Coronary artery (tissue), 2 donors: ENCODE measurements at regions not wholly inside any gene's neighbourhood (a gene's known extent, or its start where the extent isn't known, plus 50 kb on each side); places are given as distances from the start of the nearest gene placed in this dataset.

ENCODE experiments used
- DNase-seq: peaks from one replicate; pipeline ENCODE4 v3.0.0-alpha.2; 2017; ENCODE audit warnings: low spot score
- H3K27ac ChIP-seq, 2 donors: fragments of 200-600 bp; sonication (generic); one replicate each; pipeline ENCODE4 v1.5.1; 2016 to 2019
- H3K4me3 ChIP-seq: fragments of 200-600 bp; sonication (generic); 2 replicates; pipeline ENCODE4 v1.5.1; 2016; ENCODE audit warnings: mild to moderate bottlenecking, moderate library complexity
- CTCF ChIP-seq: fragments of 200-600 bp; sonication (generic); IDR thresholded peaks from one replicate; pipeline ENCODE4 v1.5.1; 2019; ENCODE audit warnings: antibody characterized with exemption

- Histone ChIP-seq H3K27ac (no peak overlapping the region), H3K4me3 (peak overlapping the region; percentile 69)
- no peak for DNase-seq
- no peak for TF ChIP-seq CTCF
These were observed 120.8 kb upstream of the RRP15 start for GRCh38 chr1:218164111-218164929.

- H3K4me3 ChIP-seq = peak overlapping the region; percentile 69
- no peak overlapping the region for H3K27ac ChIP-seq
- no peak for TF ChIP-seq CTCF
- DNase-seq = no peak
These were observed 120.0 kb upstream of the RRP15 start for GRCh38 chr1:218164930-218165700.

- Histone ChIP-seq H3K4me3 (peak overlapping the region; percentile 69), H3K27ac (no peak overlapping the region)
- TF ChIP-seq CTCF = no peak
- DNase-seq = no peak
These were observed 119.4 kb upstream of the RRP15 start for GRCh38 chr1:218165701-218166114.

- Histone ChIP-seq H3K4me3 (no peak overlapping the region), H3K27ac (no peak overlapping the region)
- no peak for TF ChIP-seq CTCF
- no peak for DNase-seq
These were observed 118.7 kb upstream of the RRP15 start for GRCh38 chr1:218166268-218166945.

GRCh38 chr1:218171302-218171893 lies 113.7 kb upstream of the RRP15 start:
- TF ChIP-seq CTCF = peak; percentile 60
- no peak overlapping the region for H3K4me3 ChIP-seq
- no peak overlapping the region for H3K27ac ChIP-seq
- DNase-seq = no peak

GRCh38 chr1:218182455-218182854 lies 102.6 kb upstream of the RRP15 start:
- TF ChIP-seq CTCF = no peak
- no peak overlapping the region for H3K4me3 ChIP-seq
- H3K27ac ChIP-seq = no peak overlapping the region
- DNase-seq = no peak
